GM12801 (cell line): ENCODE measurements at regions not wholly inside any gene's neighbourhood (a gene's known extent, or its start where the extent isn't known, plus 50 kb on each side); places are given as distances from the start of the nearest gene placed in this dataset.

Source experiments
- CTCF ChIP-seq: IDR thresholded peaks from one replicate; pipeline ENCODE4 v1.5.1; 2011; ENCODE audit warnings: control low read depth; ENCODE audit not compliant: insufficient read length; ENCODE audit errors: extremely low read depth

- TF ChIP-seq CTCF: no peak
Observed at GRCh38 chr5:68398146-68398812, 182.7 kb downstream of the PIK3R1 start.

- no peak for TF ChIP-seq CTCF
Observed at GRCh38 chr5:68403301-68403700, 187.7 kb downstream of the PIK3R1 start.

GRCh38 chr5:68404246-68404645 is 188.7 kb downstream of the PIK3R1 start:
- TF ChIP-seq CTCF: no peak

GRCh38 chr5:68405026-68405684 is 189.6 kb downstream of the PIK3R1 start:
- TF ChIP-seq CTCF: no peak

- no peak for TF ChIP-seq CTCF
Observed at GRCh38 chr5:68405784-68406743, 190.5 kb downstream of the PIK3R1 start.

- TF ChIP-seq CTCF: no peak
Observed at GRCh38 chr5:68406767-68407241, 191.2 kb downstream of the PIK3R1 start.
